Inferior parietal cortex (tissue), 1 donor: ENCODE measurements at regions not wholly inside any gene's neighbourhood (a gene's known extent, or its start where the extent isn't known, plus 50 kb on each side); places are given as distances from the start of the nearest gene placed in this dataset.

Experiments
- DNase-seq: peaks from one replicate; pipeline ENCODE4 v3.0.0-alpha.2; 2016; ENCODE audit errors: extremely low spot score

- no peak for DNase-seq
Measured at GRCh38 chr2:7971248-7971647, 710.6 kb upstream of the ID2 start.

GRCh38 chr2:7971841-7972240 is 710.0 kb upstream of the ID2 start:
- DNase-seq: no peak

GRCh38 chr2:7972670-7973069 is 709.2 kb upstream of the ID2 start:
- no peak for DNase-seq

- no peak for DNase-seq
Measured at GRCh38 chr2:7973801-7974480, 707.9 kb upstream of the ID2 start.

GRCh38 chr2:7974936-7975335 is 706.9 kb upstream of the ID2 start:
- no peak for DNase-seq

- no peak for DNase-seq
Measured at GRCh38 chr2:7976206-7976605, 705.6 kb upstream of the ID2 start.

GRCh38 chr2:7977981-7978380 is 703.9 kb upstream of the ID2 start:
- no peak for DNase-seq

- DNase-seq: no peak
Measured at GRCh38 chr2:7982054-7982453, 699.8 kb upstream of the ID2 start.

- no peak for DNase-seq
Measured at GRCh38 chr2:7983451-7983850, 698.4 kb upstream of the ID2 start.

- DNase-seq: no peak
Measured at GRCh38 chr2:7983912-7984311, 697.9 kb upstream of the ID2 start.

GRCh38 chr2:7984693-7985353 is 697.0 kb upstream of the ID2 start:
- DNase-seq: no peak

GRCh38 chr2:7986431-7986830 is 695.4 kb upstream of the ID2 start:
- no peak for DNase-seq

GRCh38 chr2:7987992-7988391 is 693.9 kb upstream of the ID2 start:
- DNase-seq: no peak

- no peak for DNase-seq
Measured at GRCh38 chr2:7988440-7988839, 693.4 kb upstream of the ID2 start.

GRCh38 chr2:7989823-7990222 is 692.0 kb upstream of the ID2 start:
- DNase-seq: no peak

- no peak for DNase-seq
Measured at GRCh38 chr2:7992612-7993602, 688.9 kb upstream of the ID2 start.

GRCh38 chr2:7994397-7994951 is 687.4 kb upstream of the ID2 start:
- no peak for DNase-seq

GRCh38 chr2:7997279-7997678 is 684.6 kb upstream of the ID2 start:
- no peak for DNase-seq

- DNase-seq: peak; percentile 31
Measured at GRCh38 chr2:7999683-8000476, 682.0 kb upstream of the ID2 start.

- no peak for DNase-seq
Measured at GRCh38 chr2:8000870-8001269, 681.0 kb upstream of the ID2 start.

- no peak for DNase-seq
Measured at GRCh38 chr2:8002765-8003393, 679.0 kb upstream of the ID2 start.
